ENCODE measurements at regions not wholly inside any gene's neighbourhood (a gene's known extent, or its start where the extent isn't known, plus 50 kb on each side); places are given as distances from the start of the nearest gene placed in this dataset.
"Not testable (repeated sequence)": the region's sequence is repeated elsewhere in the genome, so short reads cannot be mapped to it uniquely, and the experiment has no call there.

- no peak for DNase-seq (ENCODE audit: low spot score)
These were observed 91.0 kb upstream of the FAM20C start for GRCh38 chr7:101146-102046.

- no peak for DNase-seq (ENCODE audit: low spot score)
These were observed 90.2 kb upstream of the FAM20C start for GRCh38 chr7:102047-102711.

GRCh38 chr7:102721-103120, 89.7 kb upstream of the FAM20C start:
- no peak for DNase-seq (ENCODE audit: low spot score)

- DNase-seq (ENCODE audit: low spot score), result not testable (repeated sequence)
These were observed 88.4 kb upstream of the FAM20C start for GRCh38 chr7:103981-104380.

GRCh38 chr7:105002-105401, 87.4 kb upstream of the FAM20C start:
- DNase-seq (ENCODE audit: low spot score), result no peak

GRCh38 chr7:106356-106755, 86.0 kb upstream of the FAM20C start:
- no peak for DNase-seq (ENCODE audit: low spot score)

- no peak for DNase-seq (ENCODE audit: low spot score)
These were observed 85.1 kb upstream of the FAM20C start for GRCh38 chr7:107233-107632.

- DNase-seq (ENCODE audit: low spot score), result no peak
These were observed 84.5 kb upstream of the FAM20C start for GRCh38 chr7:107907-108306.

GRCh38 chr7:109094-109493, 83.3 kb upstream of the FAM20C start:
- no peak for DNase-seq (ENCODE audit: low spot score)

- DNase-seq (ENCODE audit: low spot score), result no peak
These were observed 82.3 kb upstream of the FAM20C start for GRCh38 chr7:109898-110556.

GRCh38 chr7:110557-111232, 81.7 kb upstream of the FAM20C start:
- no peak for DNase-seq (ENCODE audit: low spot score)

GRCh38 chr7:111591-111990, 80.8 kb upstream of the FAM20C start:
- DNase-seq (ENCODE audit: low spot score), result no peak

- DNase-seq (ENCODE audit: low spot score), result no peak
These were observed 79.5 kb upstream of the FAM20C start for GRCh38 chr7:112881-113280.

- DNase-seq (ENCODE audit: low spot score), result no peak
These were observed 77.0 kb upstream of the FAM20C start for GRCh38 chr7:115274-115911.

- no peak for DNase-seq (ENCODE audit: low spot score)
These were observed 76.0 kb upstream of the FAM20C start for GRCh38 chr7:116188-116981.

GRCh38 chr7:117836-118614, 74.3 kb upstream of the FAM20C start:
- no peak for DNase-seq (ENCODE audit: low spot score)

GRCh38 chr7:118615-119391, 73.6 kb upstream of the FAM20C start:
- DNase-seq (ENCODE audit: low spot score), result no peak

- DNase-seq (ENCODE audit: low spot score), result no peak
These were observed 72.8 kb upstream of the FAM20C start for GRCh38 chr7:119392-120163.
